NCI-H128 (cell line): ENCODE measurements at regions not wholly inside any gene's neighbourhood (a gene's known extent, or its start where the extent isn't known, plus 50 kb on each side); places are given as distances from the start of the nearest gene placed in this dataset.
"Not testable (repeated sequence)": the region's sequence is repeated elsewhere in the genome, so short reads cannot be mapped to it uniquely, and the experiment has no call there.

Experiments
- DNase-seq: peaks from one replicate; lab custom pipeline; 2025; ENCODE audit not compliant: unreplicated experiment; lab: John Stamatoyannopoulos, UW

- DNase-seq = not testable (repeated sequence)
Measured at GRCh38 chr5:99471726-99472125, 542.9 kb upstream of the CHD1 start.

DNA sequence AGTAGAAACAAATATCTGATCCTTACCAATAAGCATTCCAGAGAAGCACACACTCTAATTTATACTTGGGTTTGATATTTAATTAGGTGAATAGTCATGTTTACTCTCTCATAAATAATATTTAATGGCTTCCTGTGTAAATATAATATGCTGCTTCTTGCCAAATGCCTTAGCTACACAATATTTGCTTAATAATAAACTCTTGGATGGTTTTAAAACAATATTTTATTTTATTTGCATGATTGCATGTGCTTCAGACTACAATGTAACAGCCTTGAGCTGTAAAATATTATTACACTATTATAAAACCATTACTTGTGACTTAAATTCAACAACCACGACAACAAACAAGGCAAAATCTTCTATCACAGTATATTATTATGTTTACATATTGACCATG, 542.4 kb upstream of the CHD1 start:
- not testable (repeated sequence) for DNase-seq

DNA sequence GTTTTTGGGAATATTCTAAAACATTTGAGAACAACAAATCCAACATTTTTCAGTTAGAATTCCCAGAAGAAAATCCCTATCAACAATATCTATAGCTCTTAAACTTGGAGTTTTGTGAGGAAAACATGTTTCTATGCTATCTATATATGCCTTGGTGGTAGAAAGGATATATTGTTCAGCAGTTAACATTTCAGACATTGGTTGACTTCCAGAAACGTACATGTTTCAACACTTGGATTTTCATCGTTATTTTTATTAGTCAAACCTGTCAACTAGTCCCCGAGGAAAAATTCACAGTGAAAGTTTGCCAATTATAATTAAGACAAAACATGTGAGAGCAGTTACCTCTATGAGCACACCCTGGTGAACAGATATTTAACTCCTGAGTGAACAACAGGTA, 541.8 kb upstream of the CHD1 start:
- DNase-seq = not testable (repeated sequence)

DNA sequence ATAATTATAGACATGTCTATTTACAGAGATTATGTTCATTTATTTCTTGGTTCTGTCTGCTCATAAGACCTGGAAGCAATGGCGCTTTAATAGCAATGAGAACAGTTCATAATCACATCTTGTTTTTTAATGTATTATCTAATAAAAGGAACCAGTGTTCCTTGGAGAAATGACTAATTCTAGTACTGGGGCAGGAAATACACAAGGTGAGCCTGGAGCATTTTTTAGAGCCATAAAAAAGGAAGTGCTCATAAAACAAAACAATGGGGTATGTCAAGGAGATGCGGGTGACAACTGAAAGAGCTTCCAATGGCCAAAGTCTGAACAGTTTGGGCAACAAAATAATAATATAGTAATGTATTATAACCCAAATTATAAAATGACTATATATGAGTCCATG, 531.9 kb upstream of the CHD1 start:
- DNase-seq = no peak

- no peak for DNase-seq
Measured at GRCh38 chr5:99453196-99453595, 524.4 kb upstream of the CHD1 start.

DNA sequence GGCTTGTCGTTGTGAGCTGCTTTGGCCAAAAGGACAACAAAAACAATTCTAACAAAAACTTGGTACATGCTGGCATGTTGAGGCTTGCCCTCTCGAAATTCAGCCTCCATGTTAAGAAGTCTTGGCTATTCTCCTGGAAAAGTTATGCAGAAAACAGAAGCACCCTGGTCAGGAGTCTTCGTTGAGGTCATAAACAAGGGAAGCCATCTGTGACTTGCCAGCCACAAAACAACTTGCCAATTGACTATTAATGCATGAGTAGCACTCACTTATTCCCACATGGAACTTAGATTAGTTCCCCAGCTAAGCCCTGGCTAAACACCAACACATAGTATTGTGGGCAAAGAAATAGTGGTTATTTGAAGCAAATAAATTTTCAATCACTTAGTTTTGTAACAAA, 521.0 kb upstream of the CHD1 start:
- no peak for DNase-seq

DNA sequence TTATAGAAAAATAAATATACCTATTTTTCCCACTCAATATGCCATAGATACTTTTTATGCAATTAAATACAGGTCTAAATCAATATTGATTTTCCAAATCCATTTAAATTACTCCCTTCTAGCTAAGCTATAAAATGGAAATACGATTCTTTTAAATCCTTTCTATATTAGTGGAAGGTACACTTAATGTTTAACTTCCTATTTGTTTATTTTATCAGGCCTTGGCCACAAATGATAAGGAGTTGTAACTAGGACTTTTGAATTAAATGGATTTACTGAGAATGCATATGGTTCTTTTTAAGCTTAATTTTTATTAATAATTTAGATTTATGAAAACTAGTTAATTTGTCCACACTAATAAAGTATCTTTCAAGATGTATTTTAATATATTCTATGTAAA, 517.0 kb upstream of the CHD1 start:
- no peak for DNase-seq

- DNase-seq = no peak
Measured at GRCh38 chr5:99441235-99441634, 512.4 kb upstream of the CHD1 start.

GRCh38 chr5:99438619-99439018, 509.8 kb upstream of the CHD1 start:
- no peak for DNase-seq

DNA sequence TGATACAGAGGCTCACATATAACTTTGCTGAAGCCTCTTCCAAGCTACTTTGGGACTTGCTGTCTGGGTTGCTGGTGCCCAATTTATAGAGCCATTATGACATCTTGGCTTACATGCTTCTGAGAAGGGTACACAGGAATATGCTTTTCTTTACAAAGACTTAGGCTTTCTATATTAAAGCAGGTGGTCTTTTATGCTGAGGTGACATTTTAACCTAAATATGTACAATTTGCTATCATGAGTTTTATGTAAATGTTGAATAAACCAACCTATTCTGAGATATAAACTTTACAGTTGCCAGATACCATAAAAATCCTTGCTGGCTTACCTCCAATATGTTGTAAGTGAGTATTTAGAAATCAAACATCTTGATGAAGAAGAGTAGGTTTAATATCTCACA, 509.2 kb upstream of the CHD1 start:
- DNase-seq = no peak

- not testable (repeated sequence) for DNase-seq
Measured at GRCh38 chr5:99423396-99423795, 494.6 kb upstream of the CHD1 start.

GRCh38 chr5:99418640-99419039, 489.8 kb upstream of the CHD1 start:
- not testable (repeated sequence) for DNase-seq

GRCh38 chr5:99410386-99410785, 481.6 kb upstream of the CHD1 start:
- DNase-seq = not testable (repeated sequence)

DNA sequence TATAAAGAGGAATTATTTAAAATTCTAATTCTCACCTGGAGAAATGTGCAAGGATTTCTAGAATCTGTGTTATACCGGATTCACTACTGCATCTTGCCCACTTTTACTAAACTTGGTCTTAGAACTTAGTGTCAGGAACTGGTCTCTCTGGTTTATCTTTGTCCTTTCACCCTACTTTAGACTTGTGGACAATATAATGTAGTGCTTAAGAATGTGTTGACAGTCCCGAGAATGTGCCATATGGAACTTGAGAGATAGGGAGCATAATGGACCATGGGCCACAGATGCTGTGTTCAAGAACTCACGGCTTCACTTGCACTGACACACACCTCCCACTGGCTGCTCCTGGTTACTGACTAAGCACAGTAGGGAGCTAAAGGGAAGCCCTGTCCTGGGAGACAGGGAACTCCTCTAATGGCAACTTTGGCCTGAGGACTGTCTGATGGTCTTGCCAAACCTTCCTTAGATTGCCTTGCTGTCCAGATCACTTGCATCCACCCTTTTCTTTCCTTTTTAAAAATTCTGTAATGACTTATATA, 476.0 kb upstream of the CHD1 start:
- DNase-seq = not testable (repeated sequence)

- not testable (repeated sequence) for DNase-seq
Measured at GRCh38 chr5:99400571-99400970, 471.8 kb upstream of the CHD1 start.

GRCh38 chr5:99398976-99399375, 470.2 kb upstream of the CHD1 start:
- no peak for DNase-seq

GRCh38 chr5:99386406-99387077, 457.7 kb upstream of the CHD1 start:
- no peak for DNase-seq

- DNase-seq = no peak
Measured at GRCh38 chr5:99379187-99379586, 450.4 kb upstream of the CHD1 start.

DNA sequence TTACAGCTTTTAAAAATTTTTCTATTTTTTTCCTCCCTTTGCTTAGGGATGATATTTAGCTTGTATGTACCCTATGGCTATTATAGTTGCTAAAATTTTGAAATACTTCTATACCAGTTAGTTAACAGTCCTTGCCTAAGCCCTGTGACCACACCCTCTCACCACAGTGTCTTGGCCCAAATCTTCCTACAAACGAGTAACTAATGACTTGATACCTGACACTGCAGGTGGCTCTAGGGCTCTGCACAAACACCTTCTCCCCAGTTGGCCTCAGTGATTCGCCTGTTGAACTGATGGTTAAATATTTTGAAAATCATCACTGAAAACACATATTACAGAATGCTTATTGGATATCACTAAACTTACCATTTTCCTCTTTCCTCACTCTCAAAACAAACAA, 449.6 kb upstream of the CHD1 start:
- no peak for DNase-seq

DNA sequence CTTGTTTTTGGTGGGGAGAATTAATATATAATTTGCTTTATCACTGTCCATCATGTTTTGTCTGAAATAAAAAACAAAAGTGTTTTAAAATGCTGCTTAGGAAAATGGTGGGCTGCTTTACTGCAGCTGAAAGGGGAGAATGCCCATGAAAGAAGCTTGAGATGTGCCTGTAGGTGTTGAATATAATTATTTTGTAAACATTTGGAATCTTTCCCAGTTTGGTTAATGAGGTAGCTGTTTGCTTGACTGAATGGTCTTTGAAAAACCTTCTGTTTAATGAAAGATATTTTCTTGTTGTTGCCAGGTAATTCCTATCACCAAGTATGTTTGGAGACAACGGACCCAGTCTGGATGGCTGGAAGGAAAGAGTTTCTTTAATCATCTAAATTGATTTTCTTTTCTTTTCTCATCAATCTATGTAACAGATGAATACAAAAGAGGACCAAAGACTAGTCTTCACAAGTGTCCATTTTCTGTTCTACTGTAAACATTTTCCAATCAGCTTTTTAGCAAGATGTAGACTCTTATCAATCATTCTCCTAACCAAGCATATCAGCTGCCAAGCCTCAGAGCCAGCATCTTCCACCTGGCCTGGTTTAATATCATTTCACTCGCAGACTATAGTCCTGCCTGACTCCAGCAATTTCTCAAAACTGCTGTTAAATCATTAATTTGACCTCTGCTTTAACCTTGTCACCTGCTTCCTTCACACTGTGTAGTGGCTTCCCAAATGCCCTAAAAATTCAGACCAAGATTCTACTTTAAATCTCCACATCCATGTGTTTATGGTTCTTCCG, 441.2 kb upstream of the CHD1 start:
- DNase-seq = no peak

DNA sequence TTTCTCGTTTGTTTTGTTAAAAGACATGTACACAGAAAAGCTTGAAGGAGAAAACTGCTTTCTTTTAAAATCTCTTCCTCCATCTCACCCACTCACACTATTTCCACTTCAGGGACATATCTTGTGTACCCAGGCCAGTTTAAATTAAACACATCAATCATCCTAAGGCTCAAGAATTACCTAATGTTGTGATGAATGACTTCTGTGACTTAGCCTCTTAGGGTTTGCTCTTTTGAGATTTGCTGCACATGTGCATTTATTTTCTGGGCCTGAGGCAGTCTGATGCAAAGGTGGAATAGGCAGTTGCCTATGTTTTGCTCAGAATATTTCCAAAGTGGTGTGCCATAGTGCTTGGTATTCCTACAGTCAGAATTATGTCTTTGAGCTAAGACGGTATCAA, 439.9 kb upstream of the CHD1 start:
- DNase-seq = no peak

DNA sequence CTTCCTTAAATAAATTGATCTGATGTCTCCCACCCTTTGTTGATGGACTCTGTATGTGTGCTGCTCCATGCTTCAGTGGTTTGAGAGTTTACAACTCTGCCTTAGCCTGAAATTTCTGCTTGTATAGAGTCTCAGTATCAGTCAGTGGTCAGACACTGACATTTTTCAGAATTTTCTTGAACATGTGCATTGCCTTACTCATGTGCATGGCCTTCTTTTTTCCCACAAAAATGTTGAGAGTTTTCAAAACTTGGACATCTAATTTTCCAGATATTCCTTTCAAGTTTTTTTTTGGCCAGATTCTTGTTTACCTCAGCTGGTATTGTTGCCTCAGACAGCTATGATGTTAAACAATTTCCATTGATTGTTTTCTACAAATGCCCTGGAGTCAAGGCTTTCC, 427.1 kb upstream of the CHD1 start:
- DNase-seq = no peak
